ENCODE measurements at regions not wholly inside any gene's neighbourhood (a gene's known extent, or its start where the extent isn't known, plus 50 kb on each side); places are given as distances from the start of the nearest gene placed in this dataset.

GRCh38 chr3:152051501-152052404 lies 178.3 kb downstream of the SUCNR1 start:
- in situ Hi-C loops (cut with HindIII; ENCODE audit: low sequenced_read_pairs): no loop called here

- in situ Hi-C loops (cut with HindIII; ENCODE audit: low sequenced_read_pairs): no loop called here
These were observed 180.4 kb downstream of the SUCNR1 start for GRCh38 chr3:152053866-152054265.

- in situ Hi-C loops (cut with HindIII; ENCODE audit: low sequenced_read_pairs): no loop called here
These were observed 180.9 kb downstream of the SUCNR1 start for GRCh38 chr3:152054315-152054714.

GRCh38 chr3:152056073-152056472 lies 182.6 kb downstream of the SUCNR1 start:
- in situ Hi-C loops (cut with HindIII; ENCODE audit: low sequenced_read_pairs): no loop called here

- in situ Hi-C loops (cut with HindIII; ENCODE audit: low sequenced_read_pairs): no loop called here
These were observed 183.0 kb downstream of the SUCNR1 start for GRCh38 chr3:152056481-152056880.

GRCh38 chr3:152056987-152057386 lies 183.5 kb downstream of the SUCNR1 start:
- in situ Hi-C loops (cut with HindIII; ENCODE audit: low sequenced_read_pairs): no loop called here

- in situ Hi-C loops (cut with HindIII; ENCODE audit: low sequenced_read_pairs): no loop called here
These were observed 185.4 kb downstream of the SUCNR1 start for GRCh38 chr3:152058856-152059255.

- in situ Hi-C loops (cut with HindIII; ENCODE audit: low sequenced_read_pairs): no loop called here
These were observed 187.3 kb downstream of the SUCNR1 start for GRCh38 chr3:152060701-152061100.

- in situ Hi-C loops (cut with HindIII; ENCODE audit: low sequenced_read_pairs): no loop called here
These were observed 187.9 kb downstream of the SUCNR1 start for GRCh38 chr3:152061296-152061695.

- in situ Hi-C loops (cut with HindIII; ENCODE audit: low sequenced_read_pairs): loop anchor here (5.0 kb wide), 1 partner anchor 78 kb away; no protein-coding TSS in a partner anchor
These were observed 196.4 kb downstream of the SUCNR1 start for GRCh38 chr3:152069871-152070270.

GRCh38 chr3:152071315-152071714 lies 197.4 kb upstream of the MBNL1 start:
- in situ Hi-C loops (cut with HindIII; ENCODE audit: low sequenced_read_pairs): loop anchor here (5.0 kb wide), 1 partner anchor 79 kb away; no protein-coding TSS in a partner anchor

GRCh38 chr3:152071924-152072323 lies 196.8 kb upstream of the MBNL1 start:
- in situ Hi-C loops (cut with HindIII; ENCODE audit: low sequenced_read_pairs): loop anchor here (5.0 kb wide), 1 partner anchor 80 kb away; no protein-coding TSS in a partner anchor

GRCh38 chr3:152073267-152073666 lies 195.5 kb upstream of the MBNL1 start:
- in situ Hi-C loops (cut with HindIII; ENCODE audit: low sequenced_read_pairs): loop anchor here (5.0 kb wide), 1 partner anchor 81 kb away; no protein-coding TSS in a partner anchor

- in situ Hi-C loops (cut with HindIII; ENCODE audit: low sequenced_read_pairs): no loop called here
These were observed 192.6 kb upstream of the MBNL1 start for GRCh38 chr3:152076148-152076547.

- in situ Hi-C loops (cut with HindIII; ENCODE audit: low sequenced_read_pairs): no loop called here
These were observed 188.7 kb upstream of the MBNL1 start for GRCh38 chr3:152079980-152080379.

- in situ Hi-C loops (cut with HindIII; ENCODE audit: low sequenced_read_pairs): no loop called here
These were observed 185.6 kb upstream of the MBNL1 start for GRCh38 chr3:152083135-152083534.

- in situ Hi-C loops (cut with HindIII; ENCODE audit: low sequenced_read_pairs): no loop called here
These were observed 184.1 kb upstream of the MBNL1 start for GRCh38 chr3:152084441-152085158.

GRCh38 chr3:152087153-152087552 lies 181.6 kb upstream of the MBNL1 start:
- in situ Hi-C loops (cut with HindIII; ENCODE audit: low sequenced_read_pairs): no loop called here

GRCh38 chr3:152089528-152089927 lies 179.2 kb upstream of the MBNL1 start:
- in situ Hi-C loops (cut with HindIII; ENCODE audit: low sequenced_read_pairs): no loop called here

- in situ Hi-C loops (cut with HindIII; ENCODE audit: low sequenced_read_pairs): no loop called here
These were observed 177.0 kb upstream of the MBNL1 start for GRCh38 chr3:152091725-152092124.

GRCh38 chr3:152093901-152094300 lies 174.8 kb upstream of the MBNL1 start:
- in situ Hi-C loops (cut with HindIII; ENCODE audit: low sequenced_read_pairs): no loop called here

GRCh38 chr3:152094406-152094805 lies 174.3 kb upstream of the MBNL1 start:
- in situ Hi-C loops (cut with HindIII; ENCODE audit: low sequenced_read_pairs): no loop called here

Measured in endothelial cell of hepatic sinusoid (primary cell).